Immature natural killer cell (primary cell): ENCODE measurements at regions not wholly inside any gene's neighbourhood (a gene's known extent, or its start where the extent isn't known, plus 50 kb on each side); places are given as distances from the start of the nearest gene placed in this dataset.
A peak's percentile ranks its signal among the peaks of the same experiment; 100 is the strongest.

ENCODE experiments used
- DNase-seq, 3 donors: peaks; one replicate each; pipeline ENCODE4 v3.0.0; 2022; ENCODE audit warnings: mixed read lengths in 1 of 3
- H3K27ac Mint-ChIP-seq, 6 donors: one replicate each; pipeline ENCODE4 v1.8.0; 2020; ENCODE audit warnings: mixed read lengths in 6 of 6, mild to moderate bottlenecking in 5 of 6, inconsistent platforms in 4 of 6, moderate library complexity in 3 of 6
- H3K27me3 Mint-ChIP-seq, 3 donors: one replicate each; pipeline ENCODE4 v1.8.0; 2020 to 2021; ENCODE audit warnings: low read depth in 3 of 3, mild to moderate bottlenecking in 3 of 3, mixed read lengths in 3 of 3, moderate library complexity in 3 of 3, inconsistent platforms in 1 of 3
- H3K36me3 Mint-ChIP-seq, 3 donors: one replicate each; pipeline ENCODE4 v1.8.0; 2020; ENCODE audit warnings: mixed read lengths in 3 of 3, inconsistent platforms in 2 of 3, mild to moderate bottlenecking in 2 of 3
- H3K4me1 Mint-ChIP-seq, 2 donors: one replicate each; pipeline ENCODE4 v1.8.0; 2020; ENCODE audit warnings: inconsistent platforms in 2 of 2, mild to moderate bottlenecking in 2 of 2, mixed read lengths in 2 of 2, moderate library complexity in 1 of 2
- H3K4me3 Mint-ChIP-seq, 5 donors: one replicate each; pipeline ENCODE4 v1.8.0; 2020; ENCODE audit warnings: mild to moderate bottlenecking in 5 of 5, mixed read lengths in 5 of 5, inconsistent platforms in 3 of 5, moderate library complexity in 3 of 5
- H3K9me3 Mint-ChIP-seq, 6 donors: one replicate each; pipeline ENCODE4 v1.8.0; 2020; ENCODE audit warnings: mild to moderate bottlenecking in 6 of 6, mixed read lengths in 6 of 6, inconsistent platforms in 4 of 6, moderate library complexity in 3 of 6

DNA sequence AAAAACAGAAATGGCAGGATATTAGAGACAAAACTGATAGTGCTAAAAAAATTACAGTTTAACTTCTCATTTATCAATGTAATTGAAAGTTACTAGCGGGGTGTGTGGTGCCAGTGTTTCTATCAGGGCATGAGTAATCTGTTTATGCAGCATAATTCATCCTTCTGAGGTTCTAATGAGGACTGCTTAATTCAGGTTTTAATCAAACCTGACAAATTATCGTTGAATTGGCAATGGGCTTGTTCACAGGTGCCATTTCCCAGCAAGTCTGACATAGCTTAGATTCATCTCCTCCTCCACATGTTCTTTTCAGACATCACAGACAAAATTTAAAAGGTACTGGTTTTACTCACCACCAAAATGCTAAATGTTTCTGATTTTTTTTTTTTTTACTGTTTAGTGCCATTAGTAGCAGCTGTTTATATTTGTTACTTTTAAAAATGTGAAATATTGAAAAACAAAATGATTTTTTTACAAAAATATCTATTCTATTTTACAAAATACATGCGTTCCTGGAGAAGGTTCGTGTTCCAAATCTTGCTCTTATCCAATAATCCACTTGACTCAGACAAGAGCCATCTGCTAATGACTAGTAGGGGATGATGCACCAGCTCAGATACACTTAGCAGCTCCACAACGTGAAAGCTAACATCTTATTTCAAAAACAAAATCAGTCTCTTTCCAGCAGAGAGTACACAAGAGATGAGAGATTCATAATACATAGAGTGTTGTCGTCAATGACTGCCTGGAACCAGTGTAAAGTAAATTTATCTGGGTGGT is 447.7 kb upstream of the DPPA4 start:
- H3K27ac Mint-ChIP-seq, result peak overlapping the region in 1 of 6 donors; percentile 26
- peak overlapping the region in 3 of 5 donors; percentile 2 to 30 (median 22) for H3K4me3 Mint-ChIP-seq
- peaks cover 0 to 4% (median 0%) of the 10 kb centered on the region in 3 donors for H3K27me3 Mint-ChIP-seq
- peaks cover 10 to 12% of the 10 kb centered on the region in 2 donors for H3K4me1 Mint-ChIP-seq
- no peak for DNase-seq
- peaks cover 3 to 7% (median 4%) of the 10 kb centered on the region in 3 donors for H3K36me3 Mint-ChIP-seq
- H3K9me3 Mint-ChIP-seq, result peaks cover 0 to 5% (median 1%) of the 10 kb centered on the region in 6 donors

DNA sequence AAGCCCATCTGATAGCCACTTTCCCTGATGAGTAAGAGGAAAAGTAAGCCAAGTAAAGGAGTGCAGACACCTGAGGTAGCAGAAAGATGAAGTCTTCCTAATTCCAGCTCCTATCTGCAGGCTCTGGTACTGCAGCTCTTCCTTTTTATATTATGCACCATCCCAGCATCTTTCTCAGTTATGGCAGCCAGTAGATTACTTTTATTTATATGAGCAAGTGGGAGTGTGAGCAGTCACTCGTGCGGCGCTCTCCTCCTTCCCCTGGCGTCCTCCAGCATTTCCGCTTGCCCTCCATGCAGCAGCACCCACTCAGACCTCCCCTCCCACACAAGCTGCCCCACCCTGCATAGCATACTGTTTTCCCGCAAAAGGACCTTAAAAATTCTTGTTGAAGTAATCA is 465.9 kb upstream of the DPPA4 start:
- Mint-ChIP-seq H3K36me3 (peaks cover 5 to 12% (median 5%) of the 10 kb centered on the region in 3 donors), H3K27me3 (peaks cover 2 to 3% (median 2%) of the 10 kb centered on the region in 3 donors), H3K9me3 (peaks cover 0 to 6% (median 4%) of the 10 kb centered on the region in 6 donors), H3K4me3 (peak overlapping the region in 1 of 5 donors; percentile 4), H3K27ac (peak overlapping the region in 1 of 6 donors; percentile 50), H3K4me1 (peaks cover 50 to 62% of the 10 kb centered on the region in 2 donors)
- DNase-seq, result no peak

DNA sequence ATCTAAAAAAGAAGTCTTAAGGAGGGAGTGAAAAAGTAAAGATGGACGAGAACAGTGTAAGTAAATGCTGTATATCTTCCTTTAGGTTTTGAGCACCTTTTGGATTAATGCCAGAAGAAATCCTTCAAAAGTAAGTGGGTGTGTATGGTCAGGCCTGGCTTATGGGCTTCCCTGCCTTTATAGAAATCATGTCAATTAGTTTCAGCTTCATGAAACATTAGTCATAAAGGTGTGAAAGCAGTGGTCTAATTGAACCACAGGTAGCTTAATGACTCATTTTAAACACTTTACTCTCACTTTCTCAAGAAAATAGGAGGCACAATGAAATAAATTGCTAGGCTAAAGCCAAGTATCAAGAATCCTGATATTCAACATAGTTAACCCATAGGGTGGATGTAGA is 467.4 kb upstream of the DPPA4 start:
- Mint-ChIP-seq H3K27me3 (peaks cover 2 to 3% (median 2%) of the 10 kb centered on the region in 3 donors), H3K27ac (peak overlapping the region; percentile 77 to 95 (median 83)), H3K4me3 (peak overlapping the region; percentile 25 to 74 (median 59)), H3K9me3 (peaks cover 0 to 5% (median 3%) of the 10 kb centered on the region in 6 donors), H3K4me1 (peaks cover 56 to 76% of the 10 kb centered on the region in 2 donors), H3K36me3 (peaks cover 5 to 7% (median 5%) of the 10 kb centered on the region in 3 donors)
- DNase-seq, result peak; percentile 64 to 68 (median 65)

DNA sequence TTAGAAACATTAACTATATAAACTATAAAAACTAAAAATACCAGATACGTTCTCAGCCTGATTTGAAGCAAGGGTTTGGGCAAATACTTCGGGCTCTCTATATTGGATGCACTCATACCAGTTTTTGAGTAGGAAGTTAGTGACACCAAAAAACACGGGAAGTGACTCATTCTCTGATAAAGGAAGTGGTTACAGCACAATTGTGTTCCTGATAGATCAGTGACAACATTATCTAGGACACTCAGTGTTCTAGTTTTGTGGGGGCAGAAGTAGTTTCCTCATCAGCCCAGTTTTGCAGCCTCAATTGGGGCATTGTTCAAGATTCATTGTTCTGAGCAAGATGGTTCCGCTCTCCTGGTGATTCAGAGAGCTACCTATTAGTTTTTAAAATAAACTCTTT is 469.6 kb upstream of the DPPA4 start:
- H3K27ac Mint-ChIP-seq, result peak overlapping the region; percentile 88 to 95 (median 92)
- peaks cover 56 to 66% of the 10 kb centered on the region in 2 donors for H3K4me1 Mint-ChIP-seq
- H3K36me3 Mint-ChIP-seq, result peaks cover 5 to 8% (median 5%) of the 10 kb centered on the region in 3 donors
- peak; percentile 77 to 80 (median 80) for DNase-seq
- H3K9me3 Mint-ChIP-seq, result peaks cover 0 to 5% (median 0%) of the 10 kb centered on the region in 6 donors
- H3K4me3 Mint-ChIP-seq, result peak overlapping the region; percentile 70 to 82 (median 76)
- H3K27me3 Mint-ChIP-seq, result peaks cover 2 to 3% (median 2%) of the 10 kb centered on the region in 3 donors

DNA sequence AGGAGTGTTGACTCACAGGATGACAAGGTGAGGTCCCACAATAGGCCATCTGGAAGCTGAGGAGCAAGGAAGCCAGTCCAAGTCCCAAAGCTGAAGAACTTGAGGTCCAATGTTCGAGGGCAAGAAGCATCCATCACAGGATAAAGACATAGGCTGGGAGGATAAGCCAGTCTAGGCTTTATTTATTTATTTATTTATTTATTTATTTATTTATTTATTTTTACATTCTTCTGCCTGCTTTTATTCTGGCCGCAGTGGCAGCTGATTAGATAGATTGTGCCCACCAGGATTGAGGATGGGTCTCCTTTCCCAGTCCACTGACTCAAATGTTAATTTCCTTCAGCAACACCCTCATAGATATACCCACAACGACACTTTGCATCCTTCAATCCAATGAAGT is 472.2 kb upstream of the DPPA4 start:
- Mint-ChIP-seq H3K27me3 (peaks cover 2 to 4% (median 3%) of the 10 kb centered on the region in 3 donors), H3K4me3 (no peak overlapping the region), H3K27ac (peak overlapping the region in 3 of 6 donors; percentile 37 to 74 (median 61))

DNA sequence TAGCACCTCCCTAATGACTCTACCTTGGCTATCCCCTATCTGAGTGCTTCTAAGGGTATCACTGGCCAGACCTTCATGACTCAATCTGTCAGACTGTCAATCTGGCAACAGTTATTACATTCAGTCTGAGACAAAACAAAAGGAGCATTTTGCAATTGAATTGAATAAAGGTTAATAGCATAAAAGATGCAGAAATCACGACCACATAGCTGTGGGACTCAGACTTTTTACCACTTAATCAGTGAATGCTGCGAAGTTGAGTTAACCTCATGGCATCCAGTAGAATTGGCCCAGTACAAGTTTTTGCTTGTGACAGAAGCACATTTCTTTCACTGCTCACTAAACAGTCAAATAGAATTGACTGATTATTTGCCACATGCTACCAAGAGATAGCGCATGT is 480.7 kb upstream of the DPPA4 start:
- Mint-ChIP-seq H3K27ac (no peak overlapping the region), H3K4me3 (no peak overlapping the region), H3K36me3 (peaks cover 0 to 7% (median 7%) of the 10 kb centered on the region in 3 donors), H3K9me3 (peaks cover 0 to 3% (median 0%) of the 10 kb centered on the region in 6 donors), H3K4me1 (no peaks in the 10 kb centered on the region), H3K27me3 (peaks cover 0 to 2% (median 0%) of the 10 kb centered on the region in 3 donors)
- no peak for DNase-seq

More for the DNA sequence above, 472.2 kb upstream of the DPPA4 start:
- Mint-ChIP-seq H3K9me3 (peaks cover 0 to 5% (median 0%) of the 10 kb centered on the region in 6 donors), H3K36me3 (peaks cover 5 to 18% (median 13%) of the 10 kb centered on the region in 3 donors), H3K4me1 (peaks cover 43 to 52% of the 10 kb centered on the region in 2 donors)
- DNase-seq, result no peak

DNA sequence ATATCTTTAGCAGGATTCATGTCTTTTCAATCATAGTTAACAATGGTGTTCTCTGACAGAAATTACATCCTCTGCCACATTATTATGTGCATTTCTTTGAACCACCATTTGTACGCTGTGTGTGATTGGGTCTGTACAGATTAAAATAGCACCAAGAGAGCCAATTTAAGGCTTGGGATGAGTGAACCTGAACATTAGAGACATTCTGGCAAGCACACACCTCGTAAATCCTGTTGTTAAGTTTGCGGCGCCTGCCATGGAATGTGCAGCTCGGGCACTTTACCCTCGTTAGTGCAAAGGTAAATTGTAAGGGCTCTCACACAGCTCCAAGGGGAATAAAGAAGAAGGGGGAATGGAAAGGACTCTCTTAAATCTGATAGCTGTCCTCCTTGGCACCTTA is 482.4 kb upstream of the DPPA4 start:
- no peak overlapping the region for H3K4me3 Mint-ChIP-seq
- H3K27ac Mint-ChIP-seq, result no peak overlapping the region
- no peaks in the 10 kb centered on the region for H3K36me3 Mint-ChIP-seq
- H3K9me3 Mint-ChIP-seq, result peaks cover 0 to 2% (median 0%) of the 10 kb centered on the region in 6 donors
- no peaks in the 10 kb centered on the region for H3K4me1 Mint-ChIP-seq
- DNase-seq, result no peak
- H3K27me3 Mint-ChIP-seq, result peaks cover 0 to 2% (median 0%) of the 10 kb centered on the region in 3 donors

DNA sequence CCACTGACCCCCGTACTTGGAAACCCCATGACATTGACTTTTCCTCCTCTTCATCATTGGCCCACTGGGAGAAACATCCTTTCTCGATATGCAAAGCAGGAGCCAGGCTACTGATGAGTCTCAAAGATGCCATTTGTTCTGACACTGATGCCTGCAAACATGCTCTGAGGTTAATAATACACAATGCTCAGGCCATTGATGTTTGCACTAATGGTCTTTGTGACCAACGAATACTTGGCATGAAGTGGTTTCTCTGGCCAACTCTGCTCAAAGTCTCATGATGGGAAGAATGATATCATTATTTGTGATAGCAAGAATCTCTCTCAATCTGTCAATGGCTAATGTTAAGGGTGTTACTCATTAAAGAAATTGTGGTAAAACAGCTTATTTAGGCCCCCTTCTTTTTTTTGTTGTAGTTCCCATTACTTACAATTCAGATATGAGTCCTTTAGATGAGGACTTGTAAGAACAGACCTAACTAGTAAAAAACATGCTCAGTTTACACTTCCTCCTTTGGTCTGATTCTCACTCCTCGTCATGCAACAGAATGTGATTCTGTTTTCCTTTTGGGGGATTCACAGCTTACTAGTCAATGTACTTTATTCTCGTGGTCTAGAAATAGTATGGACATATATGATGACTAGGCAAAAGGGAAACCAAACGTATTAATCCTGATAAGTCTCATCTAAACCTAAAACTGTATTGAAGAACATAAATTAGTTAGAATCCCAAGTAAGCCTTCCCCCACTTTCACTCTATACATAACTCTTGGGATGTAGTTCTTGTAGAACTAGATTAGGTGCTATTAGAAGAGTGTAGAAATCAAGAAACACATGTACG is 488.8 kb upstream of the DPPA4 start:
- Mint-ChIP-seq H3K4me1 (no peaks in the 10 kb centered on the region), H3K4me3 (no peak overlapping the region), H3K36me3 (no peaks in the 10 kb centered on the region), H3K27me3 (no peaks in the 10 kb centered on the region), H3K27ac (no peak overlapping the region), H3K9me3 (peaks cover 0 to 4% (median 0%) of the 10 kb centered on the region in 6 donors)
- DNase-seq, result no peak

DNA sequence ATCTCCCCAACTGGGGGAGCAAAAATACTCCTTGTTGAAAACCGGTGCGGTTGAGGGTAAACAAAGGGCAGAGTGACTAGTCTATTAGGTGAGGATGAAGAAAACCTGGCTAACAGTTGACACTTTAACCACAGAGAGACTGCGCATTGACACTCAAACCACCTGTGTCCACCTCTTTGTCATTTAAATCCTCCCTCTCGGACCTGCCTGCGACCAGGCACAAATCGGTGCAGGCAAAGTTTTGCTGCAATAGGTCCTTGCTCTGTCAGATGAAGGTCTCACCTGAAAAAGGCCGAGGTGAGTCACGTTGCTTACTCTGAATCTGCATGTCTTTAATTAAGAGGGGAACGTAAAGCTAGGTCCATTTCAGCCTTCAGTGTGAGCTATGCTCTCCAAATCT is 494.1 kb upstream of the DPPA4 start:
- no peak overlapping the region for H3K4me3 Mint-ChIP-seq
- H3K27ac Mint-ChIP-seq, result no peak overlapping the region
- peaks cover 0 to 3% (median 0%) of the 10 kb centered on the region in 3 donors for H3K27me3 Mint-ChIP-seq
- H3K36me3 Mint-ChIP-seq, result no peaks in the 10 kb centered on the region
- no peaks in the 10 kb centered on the region for H3K4me1 Mint-ChIP-seq
- H3K9me3 Mint-ChIP-seq, result peaks cover 0 to 3% (median 0%) of the 10 kb centered on the region in 6 donors
- no peak for DNase-seq

DNA sequence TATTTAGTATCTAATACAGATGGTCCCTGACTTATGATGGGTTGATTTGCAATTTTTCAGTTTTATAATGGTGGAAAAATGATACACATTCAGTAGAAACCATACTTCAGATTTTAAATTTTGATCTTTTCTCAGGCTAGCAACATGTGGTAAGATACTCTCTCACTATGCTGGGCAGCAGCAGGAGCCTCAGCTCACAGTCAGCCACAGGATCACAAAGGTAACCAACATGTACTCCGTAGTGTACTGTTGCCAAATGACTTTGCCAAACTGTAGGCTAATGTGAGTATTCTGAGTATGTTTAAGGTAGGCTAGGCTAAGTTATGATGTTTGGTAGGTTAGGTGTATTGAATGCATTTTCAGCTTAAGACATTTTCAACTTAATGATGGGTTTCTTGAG is 498.6 kb upstream of the DPPA4 start:
- DNase-seq, result no peak
- peaks cover 0 to 3% (median 0%) of the 10 kb centered on the region in 3 donors for H3K27me3 Mint-ChIP-seq
- H3K36me3 Mint-ChIP-seq, result no peaks in the 10 kb centered on the region
- no peaks in the 10 kb centered on the region for H3K4me1 Mint-ChIP-seq
- H3K4me3 Mint-ChIP-seq, result no peak overlapping the region
- H3K9me3 Mint-ChIP-seq, result peaks cover 0 to under 1% (median 0%) of the 10 kb centered on the region in 6 donors
- no peak overlapping the region for H3K27ac Mint-ChIP-seq

DNA sequence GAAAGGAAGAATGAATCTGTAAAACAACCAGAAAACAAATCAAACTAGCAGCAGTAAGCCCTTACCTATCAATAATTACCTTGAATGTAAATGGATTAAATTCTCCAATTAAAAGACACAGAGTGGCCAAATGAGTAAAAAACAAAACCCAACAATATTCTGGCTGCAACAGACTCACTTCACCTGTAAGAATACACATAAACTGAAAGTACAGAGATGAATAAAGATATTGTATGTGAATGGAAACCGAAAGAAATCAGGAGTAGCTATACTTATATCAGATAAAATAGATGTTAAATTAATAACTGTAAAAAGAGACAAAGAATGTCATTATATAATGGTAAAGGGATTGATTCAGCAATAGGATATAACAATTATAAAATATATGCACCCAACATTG is 514.5 kb upstream of the DPPA4 start:
- peaks cover 10 to 28% (median 17%) of the 10 kb centered on the region in 6 donors for H3K9me3 Mint-ChIP-seq
- DNase-seq, result no peak

DNA sequence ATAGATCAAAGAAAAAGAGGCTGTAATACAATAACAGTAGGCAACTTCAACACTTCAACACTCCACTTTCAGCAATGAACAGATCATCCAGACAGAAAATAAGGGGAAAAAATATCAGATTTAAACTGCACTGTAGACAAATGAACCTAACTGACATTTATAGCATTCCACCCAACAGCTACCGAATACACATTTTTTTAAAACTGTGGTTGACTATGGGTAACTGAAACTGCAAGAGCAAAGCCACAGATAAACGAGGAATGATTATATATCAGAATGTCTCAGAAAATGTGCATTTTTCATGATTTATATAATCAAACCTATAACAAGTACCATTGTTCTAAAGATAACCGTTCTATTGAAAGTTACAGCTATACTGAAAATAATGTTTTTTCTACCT is 514.9 kb upstream of the DPPA4 start:
- peaks cover 9 to 11% (median 11%) of the 10 kb centered on the region in 3 donors for H3K36me3 Mint-ChIP-seq
- no peak for DNase-seq
- H3K4me1 Mint-ChIP-seq, result no peaks in the 10 kb centered on the region
- peak overlapping the region in 1 of 5 donors; percentile 70 for H3K4me3 Mint-ChIP-seq
- peaks cover 10 to 28% (median 17%) of the 10 kb centered on the region in 6 donors for H3K9me3 Mint-ChIP-seq
- peak overlapping the region in 2 of 6 donors; percentile 41 to 58 for H3K27ac Mint-ChIP-seq
- no peaks in the 10 kb centered on the region for H3K27me3 Mint-ChIP-seq

More for the DNA sequence above, 514.5 kb upstream of the DPPA4 start:
- Mint-ChIP-seq H3K27me3 (no peaks in the 10 kb centered on the region), H3K27ac (peak overlapping the region in 1 of 6 donors; percentile 27), H3K4me1 (no peaks in the 10 kb centered on the region), H3K36me3 (peaks cover 9 to 11% (median 11%) of the 10 kb centered on the region in 3 donors), H3K4me3 (peak overlapping the region in 1 of 5 donors; percentile 70)

DNA sequence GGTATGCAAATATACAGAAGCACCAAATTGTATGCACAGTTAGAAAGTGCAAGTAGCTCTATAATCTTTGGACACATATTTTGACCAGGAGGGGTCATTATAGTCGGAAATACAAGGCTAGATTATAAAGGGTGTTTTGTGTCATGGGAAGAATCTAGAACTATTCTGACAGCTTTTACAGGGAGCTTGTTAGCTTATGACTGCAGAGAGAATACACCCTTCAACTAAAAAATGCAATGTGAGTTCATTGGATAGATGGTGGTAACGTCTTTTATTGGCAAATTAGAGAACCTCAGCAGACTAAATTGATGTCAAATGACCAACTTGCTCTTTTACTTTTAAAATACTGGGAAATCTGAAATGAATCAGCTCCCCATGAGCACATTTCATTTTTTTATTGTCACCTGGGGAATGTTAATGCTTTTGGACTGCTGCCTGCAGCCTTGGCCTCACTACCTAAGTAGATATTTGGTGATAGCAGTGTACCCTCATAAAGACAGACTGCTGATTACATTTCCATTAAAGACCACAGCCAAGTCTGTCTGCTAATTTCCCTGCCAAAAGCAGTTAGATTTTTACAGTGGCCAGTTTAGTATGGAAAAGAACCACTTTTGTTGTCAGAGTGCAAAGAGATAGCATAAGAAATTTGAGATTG is 515.9 kb upstream of the DPPA4 start:
- peaks cover 9 to 14% (median 11%) of the 10 kb centered on the region in 3 donors for H3K36me3 Mint-ChIP-seq
- no peaks in the 10 kb centered on the region for H3K27me3 Mint-ChIP-seq
- H3K27ac Mint-ChIP-seq, result no peak overlapping the region

More for the DNA sequence above, 515.9 kb upstream of the DPPA4 start:
- H3K4me1 Mint-ChIP-seq, result no peaks in the 10 kb centered on the region
- no peak overlapping the region for H3K4me3 Mint-ChIP-seq
- peaks cover 10 to 28% (median 17%) of the 10 kb centered on the region in 6 donors for H3K9me3 Mint-ChIP-seq
- DNase-seq, result no peak
